ENCODE measurements at regions not wholly inside any gene's neighbourhood (a gene's known extent, or its start where the extent isn't known, plus 50 kb on each side); places are given as distances from the start of the nearest gene placed in this dataset.

DNA sequence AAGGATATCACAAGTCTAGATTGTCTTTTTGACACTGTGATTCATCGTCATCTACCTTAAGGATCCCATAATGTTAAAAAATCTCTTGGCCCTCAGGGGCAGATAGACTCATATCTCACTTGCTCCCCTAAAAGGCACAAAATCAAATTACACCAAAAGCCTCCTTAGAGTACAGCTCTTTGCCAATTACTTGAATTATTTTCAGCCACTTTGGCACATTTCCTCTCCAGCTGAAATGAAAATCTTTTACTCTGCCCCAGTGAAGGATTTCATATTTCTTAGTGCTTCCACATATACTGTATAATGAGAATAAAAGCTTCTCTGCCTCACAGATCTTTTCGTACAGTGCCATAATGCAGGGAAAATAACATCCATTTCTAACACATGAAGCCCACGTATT lies 190.7 kb upstream of the GBE1 start:
- 80 to 95% methylated on average over 2 to 3 of the region's 3 CpGs for WGBS, 2 donors (ENCODE audit: low coverage in 1 of 2)
- no peak for ATAC-seq
- Histone ChIP-seq H3K4me1 (no peaks in the 10 kb centered on the region), H3K27ac (no peak overlapping the region), H3K4me3 (no peak overlapping the region), H3K9me3 (no peaks in the 10 kb centered on the region), H3K27me3 (no peaks in the 10 kb centered on the region), H3K36me3 (no peaks in the 10 kb centered on the region)
- TF ChIP-seq POLR2AphosphoS5 (IDR thresholded peaks at IDR 0.05) (no peak), POLR2A (IDR thresholded peaks at IDR 0.05) (no peak), EP300 (IDR thresholded peaks at IDR 0.05) (no peak)
- TF ChIP-seq, protein P1, sequence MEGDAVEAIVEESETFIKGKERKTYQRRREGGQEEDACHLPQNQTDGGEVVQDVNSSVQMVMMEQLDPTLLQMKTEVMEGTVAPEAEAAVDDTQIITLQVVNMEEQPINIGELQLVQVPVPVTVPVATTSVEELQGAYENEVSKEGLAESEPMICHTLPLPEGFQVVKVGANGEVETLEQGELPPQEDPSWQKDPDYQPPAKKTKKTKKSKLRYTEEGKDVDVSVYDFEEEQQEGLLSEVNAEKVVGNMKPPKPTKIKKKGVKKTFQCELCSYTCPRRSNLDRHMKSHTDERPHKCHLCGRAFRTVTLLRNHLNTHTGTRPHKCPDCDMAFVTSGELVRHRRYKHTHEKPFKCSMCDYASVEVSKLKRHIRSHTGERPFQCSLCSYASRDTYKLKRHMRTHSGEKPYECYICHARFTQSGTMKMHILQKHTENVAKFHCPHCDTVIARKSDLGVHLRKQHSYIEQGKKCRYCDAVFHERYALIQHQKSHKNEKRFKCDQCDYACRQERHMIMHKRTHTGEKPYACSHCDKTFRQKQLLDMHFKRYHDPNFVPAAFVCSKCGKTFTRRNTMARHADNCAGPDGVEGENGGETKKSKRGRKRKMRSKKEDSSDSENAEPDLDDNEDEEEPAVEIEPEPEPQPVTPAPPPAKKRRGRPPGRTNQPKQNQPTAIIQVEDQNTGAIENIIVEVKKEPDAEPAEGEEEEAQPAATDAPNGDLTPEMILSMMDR (IDR thresholded peaks at IDR 0.05) = no peak

DNA sequence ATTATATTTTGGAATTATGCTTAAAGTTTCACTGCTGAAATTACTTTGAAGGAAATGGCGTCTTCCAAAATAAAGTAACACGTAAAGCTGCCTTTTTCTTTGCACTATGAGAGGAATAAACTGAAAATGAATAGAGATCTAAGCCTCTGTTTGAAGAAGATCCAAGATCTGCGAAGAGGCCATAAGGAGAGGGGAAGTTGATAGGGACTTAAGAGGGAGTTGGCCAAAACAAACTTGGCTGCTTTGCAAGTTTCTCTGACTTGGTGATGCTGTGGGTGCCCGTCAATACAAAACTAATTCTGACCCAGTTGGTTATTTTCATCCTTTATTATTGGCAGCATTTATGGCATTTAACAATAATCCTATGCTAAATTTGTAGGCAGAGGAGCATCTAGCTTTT lies 190.2 kb upstream of the GBE1 start:
- TF ChIP-seq POLR2AphosphoS5 (IDR thresholded peaks at IDR 0.05) (no peak), POLR2A (IDR thresholded peaks at IDR 0.05) (no peak), EP300 (IDR thresholded peaks at IDR 0.05) (no peak)
- TF ChIP-seq, protein P1 (IDR thresholded peaks at IDR 0.05) = no peak
- Histone ChIP-seq H3K27ac (no peak overlapping the region), H3K4me3 (no peak overlapping the region), H3K27me3 (no peaks in the 10 kb centered on the region), H3K4me1 (no peaks in the 10 kb centered on the region), H3K36me3 (no peaks in the 10 kb centered on the region), H3K9me3 (no peaks in the 10 kb centered on the region)
- WGBS, 2 donors (ENCODE audit: low coverage in 1 of 2) = 62 to 75% methylated on average over 4 of the region's 4 CpGs
- ATAC-seq = no peak

DNA sequence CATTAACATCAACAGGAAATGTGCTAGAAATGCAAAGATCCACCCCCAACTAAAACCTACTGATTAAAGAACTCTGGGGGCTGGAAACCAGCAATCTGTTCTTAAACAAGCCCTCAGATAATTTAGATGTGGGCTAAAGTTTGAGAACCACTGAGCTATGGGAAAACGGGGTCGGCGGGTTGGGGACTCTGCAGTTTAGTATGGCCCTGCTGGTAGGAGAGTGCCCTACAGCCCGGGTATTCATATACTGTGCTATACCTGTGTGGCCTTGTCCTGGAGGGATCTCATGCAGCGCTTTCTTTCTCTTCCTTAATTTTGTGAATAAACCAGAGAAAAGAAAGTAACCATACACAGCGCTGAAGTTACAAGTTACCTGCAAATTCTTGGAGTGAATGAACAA lies 189.7 kb upstream of the GBE1 start:
- no peak overlapping the region for H3K27ac ChIP-seq
- H3K4me3 ChIP-seq = no peak overlapping the region
- H3K9me3 ChIP-seq = no peaks in the 10 kb centered on the region
- WGBS, 2 donors (ENCODE audit: low coverage in 1 of 2) = 77 to 83% methylated on average over 5 of the region's 6 CpGs
- no peaks in the 10 kb centered on the region for H3K36me3 ChIP-seq
- H3K4me1 ChIP-seq = no peaks in the 10 kb centered on the region
- TF ChIP-seq, protein P1 (IDR thresholded peaks at IDR 0.05) = no peak
- TF ChIP-seq EP300 (IDR thresholded peaks at IDR 0.05) = no peak
- no peak for TF ChIP-seq POLR2A (IDR thresholded peaks at IDR 0.05)
- TF ChIP-seq POLR2AphosphoS5 (IDR thresholded peaks at IDR 0.05) = no peak
- ATAC-seq = no peak
- no peaks in the 10 kb centered on the region for H3K27me3 ChIP-seq

DNA sequence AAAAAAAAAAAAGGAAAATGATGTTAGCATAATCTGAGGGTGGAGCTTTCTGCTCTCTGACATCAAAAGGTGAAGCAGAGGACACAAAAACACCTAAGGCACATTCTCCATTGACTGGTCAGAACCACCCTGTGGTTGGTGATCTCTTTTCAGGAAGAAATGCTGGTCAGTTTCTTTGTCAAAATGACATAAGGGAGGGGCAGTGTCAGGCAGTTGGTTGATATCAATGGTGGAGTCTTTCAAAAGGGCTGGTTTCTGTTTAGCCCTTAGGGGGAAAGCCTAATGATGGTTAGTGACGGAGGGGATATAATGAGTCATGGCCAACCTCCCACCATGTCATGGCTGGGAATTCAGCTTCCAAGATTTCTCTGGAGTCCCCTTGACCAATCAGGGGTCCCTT lies 185.9 kb upstream of the GBE1 start:
- Histone ChIP-seq H3K27ac (no peak overlapping the region), H3K4me3 (no peak overlapping the region), H3K4me1 (no peaks in the 10 kb centered on the region), H3K36me3 (no peaks in the 10 kb centered on the region), H3K9me3 (peaks cover 0 to 31% (median 0%) of the 10 kb centered on the region in 3 donors), H3K27me3 (no peaks in the 10 kb centered on the region)
- no peak for ATAC-seq
- TF ChIP-seq POLR2AphosphoS5 (IDR thresholded peaks at IDR 0.05) = no peak
- TF ChIP-seq, protein P1 (IDR thresholded peaks at IDR 0.05) = no peak
- no peak for TF ChIP-seq POLR2A (IDR thresholded peaks at IDR 0.05)
- no peak for TF ChIP-seq EP300 (IDR thresholded peaks at IDR 0.05)
- WGBS, 2 donors (ENCODE audit: low coverage in 1 of 2) = 80 to 86% methylated on average over 1 of the region's 1 CpG

DNA sequence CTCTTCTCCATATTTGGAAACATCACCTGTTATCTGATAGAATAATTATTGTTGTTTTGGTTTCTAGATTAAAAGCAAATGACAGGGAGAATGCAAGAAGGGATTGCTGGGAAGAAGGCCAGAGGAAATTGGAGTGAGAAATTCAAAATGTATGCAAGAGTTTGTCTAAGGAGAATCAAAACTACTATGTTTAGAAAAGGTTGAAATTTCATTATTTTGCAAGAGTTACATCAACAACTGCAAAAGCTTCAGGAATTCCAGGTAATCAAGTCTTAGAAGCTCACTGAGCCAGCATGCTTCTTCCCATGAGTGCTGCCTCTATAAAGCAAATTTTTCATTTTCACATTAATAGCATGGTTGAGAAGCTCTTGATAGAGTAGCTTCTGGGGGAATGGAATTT lies 177.2 kb upstream of the GBE1 start:
- H3K4me3 ChIP-seq = no peak overlapping the region
- H3K36me3 ChIP-seq = no peaks in the 10 kb centered on the region
- no peaks in the 10 kb centered on the region for H3K27me3 ChIP-seq
- TF ChIP-seq, protein P1 (IDR thresholded peaks at IDR 0.05) = no peak
- TF ChIP-seq POLR2A (IDR thresholded peaks at IDR 0.05) (no peak), POLR2AphosphoS5 (IDR thresholded peaks at IDR 0.05) (no peak), EP300 (IDR thresholded peaks at IDR 0.05) (no peak)
- no peaks in the 10 kb centered on the region for H3K4me1 ChIP-seq
- H3K9me3 ChIP-seq = peaks cover 0 to 24% (median 0%) of the 10 kb centered on the region in 3 donors
- ATAC-seq = no peak
- no peak overlapping the region for H3K27ac ChIP-seq
